Activated CD4-positive, alpha-beta T cell treated with anti-CD3 and anti-CD28 coated beads, Interleukin-2, amount 50 U/mL, for 1 hour (primary cell): ENCODE measurements at regions not wholly inside any gene's neighbourhood (a gene's known extent, or its start where the extent isn't known, plus 50 kb on each side); places are given as distances from the start of the nearest gene placed in this dataset.

ENCODE experiments used
- DNase-seq: peaks from one replicate; pipeline ENCODE4 v3.0.0-alpha.2; 2020

- DNase-seq = no peak
Observed at GRCh38 chr2:35081001-35081621, 1274.5 kb upstream of the CRIM1 start.

- DNase-seq = no peak
Observed at GRCh38 chr2:35080231-35080910, 1275.2 kb upstream of the CRIM1 start.

GRCh38 chr2:35067420-35067819, 1288.2 kb upstream of the CRIM1 start:
- no peak for DNase-seq

- DNase-seq = no peak
Observed at GRCh38 chr2:35063836-35064235, 1291.7 kb upstream of the CRIM1 start.

- no peak for DNase-seq
Observed at GRCh38 chr2:35035883-35036282, 1319.7 kb upstream of the CRIM1 start.

GRCh38 chr2:35033748-35034147, 1321.8 kb upstream of the CRIM1 start:
- DNase-seq = no peak

GRCh38 chr2:35023545-35023944, 1332.0 kb upstream of the CRIM1 start:
- DNase-seq = no peak

GRCh38 chr2:35000453-35000852, 1355.1 kb upstream of the CRIM1 start:
- DNase-seq = no peak

GRCh38 chr2:34998741-34999140, 1356.8 kb upstream of the CRIM1 start:
- DNase-seq = no peak

- DNase-seq = no peak
Observed at GRCh38 chr2:34997779-34998178, 1357.8 kb upstream of the CRIM1 start.

- DNase-seq = no peak
Observed at GRCh38 chr2:34995196-34995595, 1360.4 kb upstream of the CRIM1 start.

- no peak for DNase-seq
Observed at GRCh38 chr2:34991508-34992274, 1363.9 kb upstream of the CRIM1 start.

- DNase-seq = no peak
Observed at GRCh38 chr2:34985474-34985873, 1370.1 kb upstream of the CRIM1 start.

- DNase-seq = no peak
Observed at GRCh38 chr2:34980689-34981088, 1374.9 kb upstream of the CRIM1 start.

- no peak for DNase-seq
Observed at GRCh38 chr2:34979148-34979547, 1376.4 kb upstream of the CRIM1 start.

GRCh38 chr2:34961822-34962221, 1362.7 kb upstream of the FAM98A start:
- no peak for DNase-seq

- DNase-seq = no peak
Observed at GRCh38 chr2:34954758-34955157, 1355.7 kb upstream of the FAM98A start.

GRCh38 chr2:34950797-34951196, 1351.7 kb upstream of the FAM98A start:
- no peak for DNase-seq

- DNase-seq = no peak
Observed at GRCh38 chr2:34949316-34949715, 1350.2 kb upstream of the FAM98A start.

GRCh38 chr2:34936089-34936488, 1337.0 kb upstream of the FAM98A start:
- no peak for DNase-seq

GRCh38 chr2:34912084-34912483, 1313.0 kb upstream of the FAM98A start:
- no peak for DNase-seq

- DNase-seq = no peak
Observed at GRCh38 chr2:34909992-34910705, 1311.0 kb upstream of the FAM98A start.

GRCh38 chr2:34907812-34908211, 1308.7 kb upstream of the FAM98A start:
- DNase-seq = no peak

- DNase-seq = no peak
Observed at GRCh38 chr2:34901739-34902138, 1302.6 kb upstream of the FAM98A start.
